ENCODE measurements at regions not wholly inside any gene's neighbourhood (a gene's known extent, or its start where the extent isn't known, plus 50 kb on each side); places are given as distances from the start of the nearest gene placed in this dataset.
A peak's percentile ranks its signal among the peaks of the same experiment; 100 is the strongest.

DNA sequence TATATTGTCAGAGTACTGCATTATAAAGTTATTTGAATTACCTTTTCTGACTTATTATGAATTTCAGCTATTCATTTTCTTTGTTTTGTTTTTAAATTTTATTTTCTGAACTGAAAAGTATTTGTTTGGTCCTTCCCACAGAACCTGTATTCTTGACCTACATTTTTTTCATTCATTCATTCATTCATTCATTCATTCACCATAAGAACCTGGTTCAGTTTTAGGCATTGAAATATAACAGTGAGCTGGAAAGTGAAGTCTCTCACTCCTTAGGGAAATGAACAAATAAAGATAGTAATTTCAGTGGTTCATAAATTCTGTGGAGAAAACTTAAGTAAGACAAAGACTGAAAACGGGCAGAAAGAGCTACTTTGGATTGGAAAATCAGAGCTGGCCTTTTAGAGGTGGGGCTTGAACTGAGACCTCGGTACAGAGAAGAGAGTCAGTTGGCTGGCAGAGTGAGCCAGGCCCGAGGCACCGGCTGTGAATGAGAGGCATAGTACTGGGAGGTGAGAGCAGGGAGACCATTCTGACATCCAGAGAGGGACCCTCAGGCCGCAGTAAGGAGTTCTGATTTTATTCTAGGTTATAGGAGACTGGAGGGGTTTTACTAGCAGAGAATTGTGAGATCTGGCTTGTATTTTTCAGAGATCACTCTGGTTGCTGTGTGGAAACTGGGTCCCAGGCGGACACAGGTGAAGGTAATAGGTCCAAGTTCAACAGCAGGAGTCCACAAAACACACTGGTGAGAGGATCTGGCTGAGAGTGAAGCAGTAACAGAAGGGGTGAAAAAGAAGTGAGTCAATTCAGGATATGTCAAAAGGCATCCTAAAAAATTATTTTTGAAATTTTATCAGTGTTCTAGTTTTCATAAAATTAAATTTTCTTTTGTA is 75.8 kb upstream of the FN1 start:
- Histone ChIP-seq H3K79me2 (ENCODE audit: insufficient read depth) (no peaks in the 10 kb centered on the region), H4K20me1 (ENCODE audit: insufficient read depth) (no peaks in the 10 kb centered on the region), H3K9me2 (no peaks in the 10 kb centered on the region), H3F3A (replicated peaks; ENCODE audit: insufficient read depth) (no peaks in the 10 kb centered on the region), H3K9me3 (no peaks in the 10 kb centered on the region), H3K36me3 (replicated peaks in 1 of 2; ENCODE audit: control insufficient read depth in 1 of 2, insufficient read depth in 2 of 2, low read length in 1 of 2) (no peaks in the 10 kb centered on the region), H3K9ac (no peak overlapping the region), H3K4me1 (ENCODE audit: control insufficient read depth in 1 of 2, insufficient read depth in 2 of 2, low read depth in 1 of 2, low read length in 1 of 2) (peaks cover 3 to 11% of the 10 kb centered on the region in 2 experiments; a peak in 1 of 4 replicates), H3K27ac (ENCODE audit: low read depth in 2 of 2, low read length in 1 of 2) (no peak overlapping the region), H3K4me2 (no peak overlapping the region), H3K27me3 (ENCODE audit: insufficient read depth) (no peaks in the 10 kb centered on the region), H3K4me3 (ENCODE audit: low read depth in 2 of 2, low read length in 1 of 2) (no peak overlapping the region), H2AFZ (ENCODE audit: low read depth) (no peak overlapping the region)
- DNase-seq, result no peak
- ChIA-PET CTCF (no interaction called here), POLR2A (no interaction called here)
- TF ChIP-seq NFIC (IDR thresholded peaks at IDR 0.05; ENCODE audit: borderline replicate concordance), result no peak
- no peak for TF ChIP-seq YY1 (IDR thresholded peaks at IDR 0.05; ENCODE audit: low read depth)
- TF ChIP-seq EZH2phosphoT487 (IDR thresholded peaks at IDR 0.05; ENCODE audit: borderline replicate concordance, low read depth), result no peak
- TF ChIP-seq RAD21 (IDR thresholded peaks at IDR 0.05; ENCODE audit: low read length), result no peak
- TF ChIP-seq, protein P1, sequence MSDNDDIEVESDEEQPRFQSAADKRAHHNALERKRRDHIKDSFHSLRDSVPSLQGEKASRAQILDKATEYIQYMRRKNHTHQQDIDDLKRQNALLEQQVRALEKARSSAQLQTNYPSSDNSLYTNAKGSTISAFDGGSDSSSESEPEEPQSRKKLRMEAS (IDR thresholded peaks at IDR 0.05; ENCODE audit: low read depth), result no peak
- no peak for TF ChIP-seq SIN3A (IDR thresholded peaks at IDR 0.05; ENCODE audit: borderline replicate concordance, low read depth, low read length)
- no peak for TF ChIP-seq RFX5 (IDR thresholded peaks at IDR 0.05; ENCODE audit: low read length)
- no peak for TF ChIP-seq TAF1 (IDR thresholded peaks at IDR 0.05; ENCODE audit: borderline replicate concordance, low read depth, low read length)
- no peak for TF ChIP-seq MXI1 (IDR thresholded peaks at IDR 0.05; ENCODE audit: low read depth, low read length)
- TF ChIP-seq SMC3 (IDR thresholded peaks at IDR 0.05; ENCODE audit: low read depth, low read length), result no peak
- TF ChIP-seq FOSL2 (IDR thresholded peaks at IDR 0.05; ENCODE audit: borderline replicate concordance, low read depth), result no peak
- TF ChIP-seq, protein P2, sequence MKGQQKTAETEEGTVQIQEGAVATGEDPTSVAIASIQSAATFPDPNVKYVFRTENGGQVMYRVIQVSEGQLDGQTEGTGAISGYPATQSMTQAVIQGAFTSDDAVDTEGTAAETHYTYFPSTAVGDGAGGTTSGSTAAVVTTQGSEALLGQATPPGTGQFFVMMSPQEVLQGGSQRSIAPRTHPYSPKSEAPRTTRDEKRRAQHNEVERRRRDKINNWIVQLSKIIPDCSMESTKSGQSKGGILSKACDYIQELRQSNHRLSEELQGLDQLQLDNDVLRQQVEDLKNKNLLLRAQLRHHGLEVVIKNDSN (IDR thresholded peaks at IDR 0.05; ENCODE audit: borderline replicate concordance, low read depth), result no peak
- 93% methylated on average over 6 of the region's 6 CpGs for WGBS (ENCODE audit: low lambda C conversion rate)

DNA sequence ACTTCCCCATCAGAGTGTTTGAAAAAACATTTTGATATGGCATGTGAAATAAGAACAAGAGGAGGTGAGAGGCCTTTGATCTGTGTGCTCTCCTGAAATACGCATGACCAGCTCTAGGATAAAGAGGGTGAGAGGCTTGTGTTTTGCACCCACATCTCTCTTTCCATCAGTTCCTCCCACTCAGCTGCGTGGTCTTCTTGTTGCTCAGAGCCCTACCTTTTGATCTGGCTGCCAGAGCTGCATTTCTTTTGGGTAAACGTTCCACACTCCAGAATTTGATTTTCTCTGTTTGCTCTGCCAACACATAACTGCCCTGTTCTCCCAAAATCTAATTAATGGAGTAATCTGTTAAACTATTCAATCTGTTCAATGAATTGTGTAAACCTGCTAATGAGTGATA is 72.0 kb upstream of the FN1 start:
- Histone ChIP-seq H3K27me3 (ENCODE audit: insufficient read depth) (no peaks in the 10 kb centered on the region), H3K4me2 (no peak overlapping the region), H3K27ac (ENCODE audit: low read depth in 2 of 2, low read length in 1 of 2) (no peak overlapping the region), H4K20me1 (ENCODE audit: insufficient read depth) (no peaks in the 10 kb centered on the region), H3F3A (replicated peaks; ENCODE audit: insufficient read depth) (peaks cover 5% of the 10 kb centered on the region), H3K9ac (no peak overlapping the region), H3K36me3 (replicated peaks in 1 of 2; ENCODE audit: control insufficient read depth in 1 of 2, insufficient read depth in 2 of 2, low read length in 1 of 2) (no peaks in the 10 kb centered on the region), H3K4me3 (ENCODE audit: low read depth in 2 of 2, low read length in 1 of 2) (no peak overlapping the region), H3K4me1 (ENCODE audit: control insufficient read depth in 1 of 2, insufficient read depth in 2 of 2, low read depth in 1 of 2, low read length in 1 of 2) (peaks cover 3 to 30% of the 10 kb centered on the region in 2 experiments; a peak in 3 of 4 replicates), H3K9me3 (no peaks in the 10 kb centered on the region), H2AFZ (ENCODE audit: low read depth) (peak overlapping the region; percentile 67; the same call in 1 of the 2 replicates), H3K9me2 (no peaks in the 10 kb centered on the region), H3K79me2 (ENCODE audit: insufficient read depth) (no peaks in the 10 kb centered on the region)
- ChIA-PET CTCF (no interaction called here), POLR2A (no interaction called here)
- 67% methylated on average over 3 of the region's 3 CpGs for WGBS (ENCODE audit: low lambda C conversion rate)
- DNase-seq, result no peak
- TF ChIP-seq TEAD4 (IDR thresholded peaks at IDR 0.05; ENCODE audit: borderline replicate concordance, insufficient read depth) (no peak), NRF1 (IDR thresholded peaks at IDR 0.05; ENCODE audit: low read depth, low read length) (no peak), RFX5 (IDR thresholded peaks at IDR 0.05; ENCODE audit: low read length) (no peak), CHD2 (IDR thresholded peaks at IDR 0.05; ENCODE audit: low read length, partially characterized antibody) (no peak), RXRA (IDR thresholded peaks at IDR 0.05; ENCODE audit: borderline replicate concordance, low read depth) (no peak)

Data from SK-N-SH (cell line).